IPS DF 6.9 (cell line): ENCODE measurements at regions not wholly inside any gene's neighbourhood (a gene's known extent, or its start where the extent isn't known, plus 50 kb on each side); places are given as distances from the start of the nearest gene placed in this dataset.

ENCODE experiments used
- DNase-seq: peaks from one replicate; pipeline ENCODE4 v3.0.0-alpha.2; 2013; ENCODE audit warnings: low read depth, low spot score
- H3K27ac ChIP-seq: one replicate; pipeline ENCODE4 v1.5.1; 2013; ENCODE audit warnings: low read length, control low read depth
- H3K27me3 ChIP-seq: 2 replicates; pipeline ENCODE4 v1.6.1; 2013; ENCODE audit warnings: mild to moderate bottlenecking, low read length; ENCODE audit not compliant: control insufficient read depth, insufficient read depth
- H3K36me3 ChIP-seq: 2 replicates; pipeline ENCODE4 v1.6.1; 2013; ENCODE audit warnings: low read length; ENCODE audit not compliant: control insufficient read depth, insufficient read depth
- H3K4me1 ChIP-seq: 2 replicates; pipeline ENCODE4 v1.6.1; 2013; ENCODE audit warnings: low read length; ENCODE audit not compliant: control insufficient read depth, insufficient read depth
- H3K4me3 ChIP-seq: 2 replicates; pipeline ENCODE4 v1.5.1; 2013; ENCODE audit warnings: mild to moderate bottlenecking, low read length
- H3K9me3 ChIP-seq: 2 replicates; pipeline ENCODE4 v1.6.1; 2013; ENCODE audit warnings: low read length, inconsistent platforms; ENCODE audit not compliant: control insufficient read depth, insufficient read depth
- WGBS: extraction: QIAGEN DNeasy Blood & Tissue Kit; methylation state at CpG from one replicate; pipeline ENCODE4 v1.1.7; 2013; ENCODE audit warnings: mixed read lengths, missing lambda C conversion rate; ENCODE audit not compliant: insufficient read length, insufficient coverage; 5-methylcytosine and 5-hydroxymethylcytosine counted together

DNA sequence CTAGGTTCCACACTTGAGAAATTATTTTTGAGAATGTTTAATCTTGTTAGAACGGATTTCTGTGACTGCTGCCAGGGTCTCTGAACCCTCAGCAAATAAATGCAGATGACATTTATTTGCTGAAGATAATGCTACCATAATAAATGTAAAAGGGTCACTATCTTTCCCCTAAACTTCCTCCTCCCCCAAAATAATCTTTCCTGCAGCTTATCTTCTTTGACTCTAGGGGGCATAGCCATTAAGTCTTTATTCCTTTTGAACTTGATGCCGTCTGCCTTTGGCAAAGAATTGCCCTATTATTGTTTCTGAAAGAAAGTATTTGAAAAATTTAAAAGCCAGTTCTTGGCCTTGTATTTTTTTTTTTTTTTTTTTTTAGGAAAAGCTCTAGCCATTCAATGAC lies 63.6 kb upstream of the ACSL3 start:
- Histone ChIP-seq H3K27ac (no peak overlapping the region), H3K4me1 (peaks cover 6% of the 10 kb centered on the region), H3K27me3 (no peaks in the 10 kb centered on the region), H3K4me3 (no peak overlapping the region), H3K36me3 (no peaks in the 10 kb centered on the region), H3K9me3 (no peaks in the 10 kb centered on the region)
- no CpG with 5 or more reads among the region's 2 CpGs for WGBS
- DNase-seq = no peak

DNA sequence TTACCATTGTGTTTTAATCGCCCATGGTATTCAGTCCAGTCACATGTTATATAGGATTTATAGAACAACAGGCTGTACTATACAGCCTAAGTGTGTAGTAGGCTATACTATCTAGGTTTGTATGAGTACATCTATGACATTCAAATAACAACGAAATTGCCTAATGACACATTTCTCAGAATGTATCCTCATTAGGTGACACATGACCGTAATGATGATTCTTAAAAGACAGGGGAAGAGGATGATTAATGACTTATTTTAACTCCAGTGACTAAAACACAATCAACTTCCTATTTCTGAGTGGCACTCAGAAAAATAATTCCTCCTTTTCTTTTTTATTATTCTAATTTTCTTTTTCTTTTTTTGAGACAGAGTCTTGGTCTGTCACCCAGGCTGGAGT lies 63.0 kb upstream of the ACSL3 start:
- H3K36me3 ChIP-seq = no peaks in the 10 kb centered on the region
- DNase-seq = no peak
- no peaks in the 10 kb centered on the region for H3K27me3 ChIP-seq
- no peak overlapping the region for H3K4me3 ChIP-seq
- no peaks in the 10 kb centered on the region for H3K9me3 ChIP-seq
- H3K27ac ChIP-seq = no peak overlapping the region
- peaks cover 6% of the 10 kb centered on the region for H3K4me1 ChIP-seq
- WGBS = no CpG with 5 or more reads among the region's 3 CpGs

DNA sequence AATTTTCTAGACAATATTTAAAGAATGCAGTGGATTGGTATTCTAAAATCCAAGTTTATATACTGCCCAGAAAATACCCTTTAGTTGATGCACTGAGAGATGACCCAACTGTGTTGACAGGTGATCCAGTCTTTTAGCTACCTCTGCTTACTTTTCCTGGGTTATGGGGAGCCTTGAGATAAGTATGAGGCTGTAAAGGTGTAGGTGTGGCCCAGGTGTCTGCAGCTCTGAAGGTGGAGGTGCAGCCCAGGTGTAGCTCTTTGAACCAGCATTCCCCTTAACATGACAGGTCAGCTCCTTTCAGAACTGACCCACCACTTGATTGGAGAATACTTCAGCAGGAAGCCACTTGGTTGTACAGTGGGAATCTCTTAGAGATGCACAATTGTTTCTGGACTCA lies 62.3 kb upstream of the ACSL3 start:
- Histone ChIP-seq H3K27me3 (no peaks in the 10 kb centered on the region), H3K9me3 (no peaks in the 10 kb centered on the region), H3K4me1 (peaks cover 6% of the 10 kb centered on the region), H3K36me3 (no peaks in the 10 kb centered on the region), H3K4me3 (no peak overlapping the region), H3K27ac (no peak overlapping the region)
- DNase-seq = no peak

DNA sequence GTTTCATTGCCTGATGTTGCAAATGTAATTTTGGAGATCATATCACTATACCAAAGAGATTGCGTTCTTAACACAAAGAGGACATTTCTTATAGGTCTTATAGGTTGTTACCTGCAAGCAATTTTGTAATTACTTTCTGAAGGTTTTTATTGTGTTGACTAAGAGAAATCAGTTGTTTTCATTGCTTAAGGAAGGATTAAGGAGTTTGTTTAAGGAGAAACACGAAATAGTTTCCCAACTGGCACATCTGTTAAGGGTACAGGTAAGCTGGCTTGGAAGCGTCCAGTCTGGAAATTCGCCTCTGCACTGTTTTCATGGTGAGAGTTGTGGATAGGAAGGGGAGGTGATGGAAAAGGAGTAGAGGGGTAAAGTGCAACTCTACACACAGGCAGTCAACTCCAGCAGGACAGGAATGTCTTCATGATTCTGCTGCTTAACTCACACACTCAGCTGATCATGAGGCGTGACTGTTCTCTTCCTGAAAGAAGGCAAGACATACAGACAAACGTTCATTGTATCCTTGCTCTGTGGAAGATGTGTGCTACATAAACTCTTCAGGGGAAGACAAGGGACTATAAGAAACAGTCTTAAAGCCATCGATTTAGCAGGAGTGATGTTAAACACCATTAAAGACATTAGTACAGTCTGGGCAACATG lies 61.4 kb upstream of the ACSL3 start:
- no peaks in the 10 kb centered on the region for H3K27me3 ChIP-seq
- no peak for DNase-seq
- H3K36me3 ChIP-seq = no peaks in the 10 kb centered on the region
- no peak overlapping the region for H3K4me3 ChIP-seq
- no peaks in the 10 kb centered on the region for H3K9me3 ChIP-seq
- peaks cover 6% of the 10 kb centered on the region for H3K4me1 ChIP-seq
- no peak overlapping the region for H3K27ac ChIP-seq
- WGBS = no CpG with 5 or more reads among the region's 7 CpGs

DNA sequence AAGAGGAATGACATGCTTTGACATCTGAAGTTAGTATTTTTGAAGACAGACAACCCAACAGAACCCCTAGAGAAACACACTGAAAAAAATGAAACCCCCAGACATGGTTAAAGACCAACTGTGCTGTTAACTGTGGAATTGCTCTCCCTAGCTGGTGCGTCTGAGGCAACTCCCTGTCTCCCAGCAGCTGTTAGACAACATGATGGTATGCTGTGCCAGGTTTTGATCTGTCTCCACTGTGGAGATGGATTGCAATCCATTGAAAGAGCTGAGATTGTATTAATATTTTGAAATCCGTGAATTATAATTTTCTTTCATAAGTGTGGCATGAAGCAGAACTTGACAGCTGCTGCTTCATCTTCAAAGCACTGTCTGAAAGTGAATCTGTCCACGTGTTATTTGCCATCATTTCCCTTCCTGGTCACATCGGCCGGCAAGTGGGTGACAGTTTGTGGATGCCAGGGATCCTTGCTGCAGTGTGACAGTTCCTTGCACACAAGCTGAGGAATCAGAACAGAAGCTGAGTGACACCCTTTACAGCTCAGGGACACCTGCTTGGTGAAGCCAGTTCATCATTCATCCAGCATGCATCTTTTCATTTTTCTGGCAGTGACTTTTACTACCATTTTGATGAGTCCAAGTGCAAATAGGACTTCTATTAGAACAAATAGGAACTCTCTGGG lies 58.2 kb upstream of the ACSL3 start:
- Histone ChIP-seq H3K27me3 (no peaks in the 10 kb centered on the region; the same call in 1 of the 2 replicates), H3K9me3 (no peaks in the 10 kb centered on the region), H3K36me3 (no peaks in the 10 kb centered on the region), H3K27ac (no peak overlapping the region), H3K4me3 (no peak overlapping the region), H3K4me1 (no peaks in the 10 kb centered on the region)
- no CpG with 5 or more reads among the region's 5 CpGs for WGBS
- no peak for DNase-seq

DNA sequence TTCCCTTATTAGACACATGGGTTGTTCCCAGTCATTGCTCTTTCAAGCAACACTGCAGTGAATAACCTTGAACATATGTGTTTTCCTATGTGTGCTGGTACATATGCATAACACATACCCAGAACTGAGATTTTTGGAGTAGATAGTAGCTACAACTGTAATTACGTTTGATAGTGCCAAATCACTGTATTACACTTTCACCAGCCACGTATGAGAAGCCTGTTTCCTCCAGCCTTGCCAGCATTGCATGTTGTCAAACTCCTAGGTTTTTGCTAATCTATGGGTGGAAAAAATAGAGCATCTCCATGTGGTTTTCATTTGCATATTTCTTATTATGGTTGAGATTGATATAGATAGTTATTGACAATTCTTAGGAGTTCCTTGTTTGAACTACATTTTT lies 56.5 kb upstream of the ACSL3 start:
- DNase-seq = no peak
- no CpG with 5 or more reads among the region's 2 CpGs for WGBS
- Histone ChIP-seq H3K4me1 (no peaks in the 10 kb centered on the region), H3K27ac (no peak overlapping the region), H3K27me3 (no peaks in the 10 kb centered on the region; the same call in 1 of the 2 replicates), H3K36me3 (no peaks in the 10 kb centered on the region), H3K9me3 (no peaks in the 10 kb centered on the region), H3K4me3 (no peak overlapping the region)

DNA sequence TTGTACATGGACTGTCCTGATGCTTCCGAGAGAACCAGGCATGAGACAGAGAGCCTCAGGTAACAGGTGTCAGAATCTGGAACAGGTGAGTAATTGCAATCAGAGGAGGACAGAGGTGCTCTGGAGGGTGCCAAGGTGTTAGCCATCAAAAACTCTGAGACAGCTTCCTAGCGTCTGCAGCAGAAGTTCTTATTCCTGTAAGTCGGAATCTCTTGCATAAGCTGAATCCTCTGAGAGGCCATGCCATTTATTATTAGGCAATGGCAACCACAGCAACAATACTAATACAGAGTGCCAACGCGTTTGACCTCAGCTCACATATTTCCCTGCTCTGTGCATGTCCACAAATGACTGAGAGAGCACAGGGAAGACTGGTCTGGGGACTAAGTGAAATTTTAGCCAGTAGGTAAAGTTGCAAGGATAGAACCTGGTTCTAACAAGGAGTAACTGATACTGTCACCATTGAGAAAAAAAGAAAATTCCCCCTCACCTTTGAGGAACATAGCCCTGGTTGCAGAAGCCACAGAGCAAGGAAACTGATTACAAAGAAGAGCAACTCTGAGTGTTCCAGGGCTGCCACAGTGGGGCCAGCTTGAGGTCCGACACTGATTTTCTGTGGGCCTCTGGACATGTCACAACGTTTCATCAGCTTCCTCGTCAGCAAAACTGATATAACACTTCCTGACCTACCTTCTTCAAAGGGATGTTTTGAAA lies 55.1 kb upstream of the ACSL3 start:
- no peaks in the 10 kb centered on the region for H3K4me1 ChIP-seq
- H3K27ac ChIP-seq = no peak overlapping the region
- H3K36me3 ChIP-seq = no peaks in the 10 kb centered on the region
- no CpG with 5 or more reads among the region's 8 CpGs for WGBS
- H3K27me3 ChIP-seq = no peaks in the 10 kb centered on the region; the same call in 1 of the 2 replicates
- DNase-seq = no peak
- H3K9me3 ChIP-seq = no peaks in the 10 kb centered on the region
- H3K4me3 ChIP-seq = no peak overlapping the region

DNA sequence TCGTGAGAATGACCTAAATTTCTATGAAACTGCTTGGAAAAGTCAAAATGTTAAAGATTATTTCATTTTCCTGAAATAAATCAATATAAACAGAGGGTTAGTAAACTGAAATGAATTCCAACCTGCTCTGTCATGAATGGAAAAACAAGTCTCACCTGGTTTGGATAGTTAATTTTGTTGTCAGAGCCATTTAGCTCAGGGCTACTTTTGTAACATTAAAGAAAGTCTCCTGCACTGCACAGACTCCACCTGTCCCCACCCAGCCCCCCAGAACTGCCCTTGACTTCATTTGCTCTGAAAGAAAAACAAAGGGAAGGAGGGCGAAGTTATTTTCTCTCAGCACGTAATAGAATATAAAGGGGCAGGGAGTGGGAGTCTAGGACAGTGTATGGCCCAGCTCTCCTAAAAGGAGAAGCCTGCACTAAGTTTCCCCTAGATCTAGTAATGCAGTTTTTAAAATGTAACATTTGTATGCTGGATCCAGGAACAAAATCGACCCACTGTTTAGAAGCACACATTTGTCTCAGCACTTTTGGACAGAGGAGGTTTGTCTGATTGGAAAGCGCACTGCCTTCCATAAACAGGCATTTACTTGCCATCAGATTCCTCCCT lies 54.2 kb upstream of the ACSL3 start:
- DNase-seq = no peak
- no CpG with 5 or more reads among the region's 5 CpGs for WGBS
- Histone ChIP-seq H3K27me3 (no peaks in the 10 kb centered on the region; the same call in 1 of the 2 replicates), H3K4me1 (no peaks in the 10 kb centered on the region), H3K36me3 (no peaks in the 10 kb centered on the region), H3K27ac (no peak overlapping the region), H3K4me3 (no peak overlapping the region), H3K9me3 (no peaks in the 10 kb centered on the region)

DNA sequence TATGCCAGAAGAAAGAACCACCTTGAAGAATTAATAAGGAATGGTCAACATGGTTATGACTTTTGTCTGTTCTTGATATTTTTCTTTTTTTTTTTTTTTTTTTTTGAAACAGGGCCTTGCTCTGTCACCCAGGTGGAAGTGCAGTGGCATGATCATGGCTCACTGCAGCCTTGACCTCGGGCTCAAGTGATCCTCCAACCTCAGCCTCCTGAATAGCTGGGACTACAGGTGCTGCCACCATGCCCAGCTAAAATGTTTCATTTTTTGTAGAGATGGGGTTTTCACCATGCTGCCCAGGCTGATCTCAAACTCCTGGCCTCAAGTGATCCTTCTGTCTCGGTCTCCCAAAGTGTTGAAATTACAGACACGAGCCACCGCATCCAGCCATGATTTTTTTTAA lies 53.4 kb upstream of the ACSL3 start:
- Histone ChIP-seq H3K27ac (no peak overlapping the region), H3K27me3 (no peaks in the 10 kb centered on the region; the same call in 1 of the 2 replicates), H3K4me3 (no peak overlapping the region), H3K9me3 (no peaks in the 10 kb centered on the region), H3K4me1 (no peaks in the 10 kb centered on the region), H3K36me3 (no peaks in the 10 kb centered on the region)
- no peak for DNase-seq
- no CpG with 5 or more reads among the region's 4 CpGs for WGBS

DNA sequence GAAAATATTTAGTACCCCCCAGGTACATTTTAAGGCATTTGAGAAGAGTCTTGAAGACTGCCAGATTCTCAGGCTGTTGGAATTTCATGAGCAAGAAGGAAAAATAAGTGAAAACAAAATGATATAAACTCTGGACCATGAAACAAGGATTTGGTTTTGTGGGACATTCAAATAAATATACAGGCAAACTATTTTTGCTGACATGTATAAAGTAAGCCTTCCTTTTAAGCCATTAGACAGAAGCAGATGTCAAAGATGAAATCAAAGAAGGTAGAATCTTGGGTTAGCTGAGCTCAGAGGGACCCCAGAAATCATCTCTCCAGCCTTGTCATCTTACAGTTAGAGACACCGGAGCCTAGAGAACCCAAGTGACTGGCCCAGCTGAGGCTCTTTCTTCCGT lies 51.3 kb upstream of the ACSL3 start:
- no peak overlapping the region for H3K4me3 ChIP-seq
- H3K9me3 ChIP-seq = no peaks in the 10 kb centered on the region
- no peaks in the 10 kb centered on the region; the same call in 1 of the 2 replicates for H3K27me3 ChIP-seq
- no peaks in the 10 kb centered on the region for H3K4me1 ChIP-seq
- no peaks in the 10 kb centered on the region for H3K36me3 ChIP-seq
- WGBS = no CpG with 5 or more reads among the region's 2 CpGs
- no peak overlapping the region for H3K27ac ChIP-seq
- no peak for DNase-seq
